Brain microvascular endothelial cell (primary cell): ENCODE measurements at regions not wholly inside any gene's neighbourhood (a gene's known extent, or its start where the extent isn't known, plus 50 kb on each side); places are given as distances from the start of the nearest gene placed in this dataset.

ENCODE experiments used
- DNase-seq: peaks from one replicate; pipeline ENCODE4 v3.0.0-alpha.2; 2020
- H3K27ac ChIP-seq: fragments of 250-450 bp; sonication (Bioruptor Pico); 2 replicates; pipeline ENCODE4 v1.5.1; 2020; ENCODE audit warnings: mild to moderate bottlenecking, moderate library complexity
- H3K27me3 ChIP-seq: fragments of 250-450 bp; sonication (Bioruptor Pico); replicated peaks from 2 replicates; pipeline ENCODE4 v1.5.1; 2020; ENCODE audit warnings: mild to moderate bottlenecking
- H3K36me3 ChIP-seq: fragments of 250-450 bp; sonication (Bioruptor Pico); replicated peaks from 2 replicates; pipeline ENCODE4 v1.5.1; 2020; ENCODE audit warnings: mild to moderate bottlenecking
- H3K4me3 ChIP-seq: 2 replicates; pipeline ENCODE4 v1.5.1; 2011; ENCODE audit warnings: low read depth, mild to moderate bottlenecking, control low read depth, low read length, moderate library complexity
- CTCF ChIP-seq: IDR thresholded peaks from 2 replicates; pipeline ENCODE4 v1.5.1; 2011; ENCODE audit warnings: low read depth, mild to moderate bottlenecking, moderate library complexity, low read length, control low read depth, inconsistent platforms; ENCODE audit errors: missing control alignments
- in situ Hi-C: cut with HindIII; loops from 2 replicates; pipeline ENCODE4 v1.10.0; 2017; ENCODE audit warnings: low sequenced_read_pairs, low pct_ligation_motif_present

DNA sequence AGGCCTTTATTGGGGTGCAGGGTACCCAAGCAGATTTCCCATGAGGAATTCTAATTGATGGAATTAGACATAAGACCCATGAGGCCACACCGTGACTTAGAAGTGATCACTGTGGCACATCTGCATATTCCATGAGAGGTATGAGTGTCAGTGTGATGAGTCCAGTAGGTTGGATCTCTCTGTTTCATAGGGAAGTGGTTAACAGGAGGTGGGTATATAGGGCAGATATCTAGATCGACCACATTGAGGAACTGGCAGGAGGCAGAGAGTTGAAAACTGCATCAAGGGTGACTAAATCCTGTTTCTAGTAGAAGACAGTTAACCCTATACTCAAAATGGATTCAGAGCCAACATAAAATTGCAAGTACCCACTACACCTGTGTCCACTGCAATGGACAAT, 68.6 kb upstream of the MIR17HG start:
- no peak for DNase-seq
- in situ Hi-C loops: no loop called here
- H3K36me3 ChIP-seq: no peaks in the 10 kb centered on the region
- no peak for TF ChIP-seq CTCF
- no peak overlapping the region for H3K27ac ChIP-seq
- H3K4me3 ChIP-seq: no peak overlapping the region
- no peaks in the 10 kb centered on the region for H3K27me3 ChIP-seq

DNA sequence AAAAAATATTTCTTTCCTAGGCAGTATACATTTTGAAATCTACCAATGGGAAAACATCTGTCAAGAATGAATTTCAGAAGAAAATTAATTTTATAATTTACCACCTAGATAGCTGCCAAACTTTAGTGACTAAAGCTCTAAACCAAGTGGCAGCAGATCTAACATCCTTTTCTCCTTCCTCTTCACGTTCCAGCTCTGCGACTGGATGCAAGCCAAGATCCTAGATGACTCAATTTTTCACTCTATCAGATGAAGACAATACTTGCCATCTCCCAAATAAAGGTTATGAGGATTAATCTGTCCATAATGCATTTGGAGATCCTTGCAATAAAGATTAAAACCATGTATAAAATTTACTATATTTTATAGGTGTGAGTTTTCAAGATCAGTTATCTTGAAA, 66.7 kb upstream of the MIR17HG start:
- in situ Hi-C loops: no loop called here
- DNase-seq: no peak
- no peak for TF ChIP-seq CTCF
- Histone ChIP-seq H3K36me3 (no peaks in the 10 kb centered on the region), H3K27me3 (no peaks in the 10 kb centered on the region), H3K27ac (no peak overlapping the region), H3K4me3 (no peak overlapping the region)

DNA sequence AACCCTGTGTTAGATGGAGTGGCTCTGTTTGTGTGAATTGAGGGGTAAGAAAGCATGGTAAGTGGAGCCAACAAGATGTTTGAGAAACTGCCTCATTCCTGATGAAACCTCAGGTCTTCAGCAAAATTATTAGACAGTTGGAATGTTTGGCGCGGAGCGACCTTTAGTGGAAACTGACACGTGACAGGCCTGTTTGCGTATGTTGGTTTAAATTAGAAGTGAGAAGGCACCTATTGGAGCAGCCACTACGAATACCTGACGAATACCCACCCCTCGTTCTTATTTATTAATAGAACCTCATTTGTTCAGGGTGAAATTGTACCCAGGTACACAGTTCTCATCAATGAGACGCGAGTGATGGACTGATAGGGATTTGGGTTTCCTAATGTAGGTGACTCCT, 63.2 kb upstream of the MIR17HG start:
- no peaks in the 10 kb centered on the region for H3K36me3 ChIP-seq
- no peaks in the 10 kb centered on the region for H3K27me3 ChIP-seq
- H3K27ac ChIP-seq: no peak overlapping the region
- in situ Hi-C loops: no loop called here
- H3K4me3 ChIP-seq: no peak overlapping the region
- TF ChIP-seq CTCF: no peak
- DNase-seq: no peak

DNA sequence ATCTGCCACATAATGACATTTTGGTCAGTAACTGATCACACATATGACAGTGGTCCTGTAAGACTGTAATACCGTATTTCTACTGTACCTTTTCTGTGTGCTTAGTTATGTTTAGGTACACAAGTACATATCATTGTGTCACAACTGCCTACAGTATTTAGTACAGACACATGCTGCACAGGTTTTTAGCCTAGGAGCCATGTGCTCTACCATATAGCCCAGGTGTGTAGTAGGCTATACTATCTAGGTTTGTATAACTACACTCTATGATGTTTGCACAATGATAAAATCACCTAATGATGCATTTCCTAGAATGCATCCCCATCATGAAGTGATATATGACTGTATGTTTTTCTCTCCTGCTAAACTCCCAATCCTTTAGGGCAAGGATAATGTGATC, 61.2 kb upstream of the MIR17HG start:
- no peak overlapping the region for H3K27ac ChIP-seq
- no peak for TF ChIP-seq CTCF
- DNase-seq: no peak
- H3K4me3 ChIP-seq: no peak overlapping the region
- H3K36me3 ChIP-seq: no peaks in the 10 kb centered on the region
- no peaks in the 10 kb centered on the region for H3K27me3 ChIP-seq
- in situ Hi-C loops: no loop called here

- H3K27ac ChIP-seq: no peak overlapping the region
- no peak overlapping the region for H3K4me3 ChIP-seq
- no peak for DNase-seq
- no peaks in the 10 kb centered on the region for H3K27me3 ChIP-seq
- no peak for TF ChIP-seq CTCF
- in situ Hi-C loops: no loop called here
- no peaks in the 10 kb centered on the region for H3K36me3 ChIP-seq
These were observed 56.4 kb upstream of the MIR17HG start for GRCh38 chr13:91291078-91291477.

DNA sequence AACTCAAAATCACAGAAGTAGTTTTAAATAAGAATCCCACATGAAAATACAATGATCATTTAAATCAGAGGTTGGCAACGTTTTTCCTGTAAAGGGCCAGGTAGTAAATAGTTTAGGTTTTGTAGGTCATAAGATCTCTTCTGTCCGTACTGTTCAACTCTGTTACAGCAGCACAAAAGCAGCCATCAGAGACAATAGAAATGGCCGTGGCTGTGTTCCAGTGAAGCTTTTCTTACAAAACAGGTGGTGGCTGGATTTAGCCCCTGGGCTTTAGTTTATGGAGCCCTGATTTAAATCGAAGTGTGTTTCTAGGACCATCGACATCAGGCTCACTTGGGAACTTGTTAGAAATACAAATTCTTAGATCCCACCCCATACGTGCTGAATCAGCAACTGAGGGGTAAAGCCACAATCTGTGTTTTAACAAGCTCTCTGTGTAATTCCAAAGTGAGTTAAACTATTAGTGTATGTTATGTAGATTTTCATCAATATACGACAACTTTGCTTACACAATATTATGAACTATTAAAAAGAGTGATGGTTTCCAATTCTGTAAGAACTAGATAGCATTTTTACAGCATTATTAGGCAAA, 54.8 kb upstream of the MIR17HG start:
- Histone ChIP-seq H3K27me3 (no peaks in the 10 kb centered on the region), H3K36me3 (no peaks in the 10 kb centered on the region), H3K4me3 (no peak overlapping the region), H3K27ac (no peak overlapping the region)
- in situ Hi-C loops: no loop called here
- no peak for TF ChIP-seq CTCF
- DNase-seq: no peak
